ENCODE measurements at regions not wholly inside any gene's neighbourhood (a gene's known extent, or its start where the extent isn't known, plus 50 kb on each side); places are given as distances from the start of the nearest gene placed in this dataset.

DNA sequence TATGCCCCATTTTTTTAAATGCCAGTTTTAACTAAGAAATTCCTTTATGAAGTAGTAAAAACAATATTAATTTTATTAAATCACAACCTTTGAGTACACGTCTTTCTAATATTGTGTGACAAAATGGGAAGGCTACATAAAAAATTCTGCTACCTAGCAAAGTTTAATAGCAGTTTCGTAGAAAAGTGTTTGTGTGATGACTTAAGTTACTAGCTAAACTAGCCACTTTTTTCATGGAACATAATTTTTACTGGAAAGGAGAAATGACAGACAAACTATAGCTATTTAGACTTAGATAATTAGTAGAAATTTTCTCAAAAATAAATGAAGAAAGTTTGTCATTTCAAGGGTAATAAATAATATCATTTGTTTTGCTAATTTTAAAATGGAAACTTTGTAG is 153.1 kb downstream of the GPAM start:
- no peak for DNase-seq
- Histone ChIP-seq H3K27me3 (ENCODE audit: insufficient read depth in 3 of 3, low read length in 2 of 3) (no peaks in the 10 kb centered on the region), H3K4me3 (no peak overlapping the region), H3K9me3 (peaks cover 8% of the 10 kb centered on the region), H3K27ac (no peak overlapping the region), H3K4me1 (no peaks in the 10 kb centered on the region), H3K36me3 (ENCODE audit: insufficient read depth in 1 of 2, low read depth in 1 of 2) (no peaks in the 10 kb centered on the region)
- no peak for ATAC-seq
- TF ChIP-seq, protein P1, sequence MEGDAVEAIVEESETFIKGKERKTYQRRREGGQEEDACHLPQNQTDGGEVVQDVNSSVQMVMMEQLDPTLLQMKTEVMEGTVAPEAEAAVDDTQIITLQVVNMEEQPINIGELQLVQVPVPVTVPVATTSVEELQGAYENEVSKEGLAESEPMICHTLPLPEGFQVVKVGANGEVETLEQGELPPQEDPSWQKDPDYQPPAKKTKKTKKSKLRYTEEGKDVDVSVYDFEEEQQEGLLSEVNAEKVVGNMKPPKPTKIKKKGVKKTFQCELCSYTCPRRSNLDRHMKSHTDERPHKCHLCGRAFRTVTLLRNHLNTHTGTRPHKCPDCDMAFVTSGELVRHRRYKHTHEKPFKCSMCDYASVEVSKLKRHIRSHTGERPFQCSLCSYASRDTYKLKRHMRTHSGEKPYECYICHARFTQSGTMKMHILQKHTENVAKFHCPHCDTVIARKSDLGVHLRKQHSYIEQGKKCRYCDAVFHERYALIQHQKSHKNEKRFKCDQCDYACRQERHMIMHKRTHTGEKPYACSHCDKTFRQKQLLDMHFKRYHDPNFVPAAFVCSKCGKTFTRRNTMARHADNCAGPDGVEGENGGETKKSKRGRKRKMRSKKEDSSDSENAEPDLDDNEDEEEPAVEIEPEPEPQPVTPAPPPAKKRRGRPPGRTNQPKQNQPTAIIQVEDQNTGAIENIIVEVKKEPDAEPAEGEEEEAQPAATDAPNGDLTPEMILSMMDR (IDR thresholded peaks at IDR 0.05), result no peak
- intact Hi-C loops (cut with DNase I), result no loop called here
- WGBS, 3 donors, result 61 to 73% (median 69%) methylated on average over 2 of the region's 2 CpGs

DNA sequence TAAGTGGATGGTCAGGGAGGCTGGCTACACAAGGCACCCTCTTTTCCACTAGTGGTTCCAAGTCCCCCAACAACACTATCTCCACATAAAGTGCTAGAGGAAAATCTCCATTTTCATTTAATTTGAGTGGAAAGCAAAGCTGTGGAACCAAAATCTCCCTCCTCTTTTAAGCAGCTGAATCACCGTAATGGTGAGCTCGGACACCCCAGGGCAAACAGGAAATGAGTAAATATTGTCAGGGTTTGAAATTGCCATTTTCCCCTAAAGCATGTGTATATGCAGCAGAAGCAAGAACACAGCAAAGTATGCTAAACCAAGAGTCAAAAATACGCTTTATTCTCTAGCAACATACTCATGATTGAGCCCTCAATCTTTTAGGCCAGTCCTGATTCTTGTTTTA is 143.7 kb downstream of the GPAM start:
- no peaks in the 10 kb centered on the region for H3K9me3 ChIP-seq
- H3K36me3 ChIP-seq (ENCODE audit: insufficient read depth in 1 of 2, low read depth in 1 of 2), result no peaks in the 10 kb centered on the region
- no peaks in the 10 kb centered on the region for H3K4me1 ChIP-seq
- ATAC-seq (no peak), DNase-seq (no peak)
- intact Hi-C loops (cut with DNase I), result no loop called here
- TF ChIP-seq, protein P1 (IDR thresholded peaks at IDR 0.05), result no peak
- no peak overlapping the region for H3K4me3 ChIP-seq
- no peak overlapping the region for H3K27ac ChIP-seq
- WGBS, 3 donors, result 76 to 92% (median 76%) methylated on average over 3 of the region's 3 CpGs
- H3K27me3 ChIP-seq (ENCODE audit: insufficient read depth in 3 of 3, low read length in 2 of 3), result peaks cover 0 to 2% (median 0%) of the 10 kb centered on the region in 3 donors

DNA sequence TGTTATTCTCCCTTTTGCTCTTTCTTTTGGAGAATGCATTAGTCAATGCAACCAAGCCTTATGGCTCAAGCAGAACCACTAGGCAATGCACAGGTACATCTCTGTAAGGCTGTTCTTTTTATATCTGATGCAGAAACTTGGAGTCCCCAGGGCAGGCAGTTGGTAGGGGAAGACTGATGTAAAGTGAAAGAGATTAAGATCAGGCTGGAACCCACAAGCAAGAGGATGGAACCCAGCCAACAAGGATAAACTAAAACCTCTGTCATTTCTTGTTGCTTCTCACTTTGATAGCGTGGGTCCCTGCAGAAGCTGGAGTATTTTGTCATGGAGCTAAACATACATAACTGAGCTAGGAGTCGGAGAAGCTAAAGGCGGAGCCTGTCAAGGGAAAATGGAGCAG is 142.9 kb downstream of the GPAM start:
- ATAC-seq (no peak), DNase-seq (no peak)
- 75 to 94% (median 79%) methylated on average over 3 of the region's 3 CpGs for WGBS, 3 donors
- Histone ChIP-seq H3K27me3 (ENCODE audit: insufficient read depth in 3 of 3, low read length in 2 of 3) (peaks cover 0 to 2% (median 0%) of the 10 kb centered on the region in 3 donors), H3K36me3 (ENCODE audit: insufficient read depth in 1 of 2, low read depth in 1 of 2) (no peaks in the 10 kb centered on the region), H3K9me3 (no peaks in the 10 kb centered on the region), H3K4me1 (no peaks in the 10 kb centered on the region), H3K4me3 (no peak overlapping the region), H3K27ac (no peak overlapping the region)
- TF ChIP-seq, protein P1 (IDR thresholded peaks at IDR 0.05), result no peak
- intact Hi-C loops (cut with DNase I), result no loop called here

DNA sequence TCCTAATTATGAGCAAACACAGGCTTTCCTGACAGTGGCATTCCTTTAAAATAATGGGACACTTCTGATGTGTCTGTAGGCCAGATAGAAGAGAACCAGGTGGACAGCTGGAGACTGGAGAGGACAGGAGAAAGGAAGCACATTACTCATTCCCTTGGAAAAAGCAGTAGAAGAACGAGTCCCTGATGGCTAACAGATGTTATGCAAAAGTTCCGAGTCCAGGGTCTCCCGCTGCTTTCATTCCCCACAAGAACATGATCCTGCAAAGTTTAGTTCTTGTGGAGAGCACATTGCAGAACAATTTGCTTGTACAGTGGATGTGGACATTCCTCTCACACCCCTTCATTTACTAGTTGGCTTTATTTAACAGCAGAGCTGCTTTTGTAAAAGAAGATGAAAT is 137.6 kb downstream of the GPAM start:
- TF ChIP-seq, protein P1 (IDR thresholded peaks at IDR 0.05), result no peak
- no peak for DNase-seq
- intact Hi-C loops (cut with DNase I), result no loop called here
- ATAC-seq, result no peak
- Histone ChIP-seq H3K9me3 (no peaks in the 10 kb centered on the region), H3K4me1 (no peaks in the 10 kb centered on the region), H3K4me3 (no peak overlapping the region), H3K27ac (no peak overlapping the region), H3K27me3 (ENCODE audit: insufficient read depth in 3 of 3, low read length in 2 of 3) (no peaks in the 10 kb centered on the region), H3K36me3 (ENCODE audit: insufficient read depth in 1 of 2, low read depth in 1 of 2) (no peaks in the 10 kb centered on the region)
- 31 to 43% (median 31%) methylated on average over 3 of the region's 3 CpGs for WGBS, 3 donors

DNA sequence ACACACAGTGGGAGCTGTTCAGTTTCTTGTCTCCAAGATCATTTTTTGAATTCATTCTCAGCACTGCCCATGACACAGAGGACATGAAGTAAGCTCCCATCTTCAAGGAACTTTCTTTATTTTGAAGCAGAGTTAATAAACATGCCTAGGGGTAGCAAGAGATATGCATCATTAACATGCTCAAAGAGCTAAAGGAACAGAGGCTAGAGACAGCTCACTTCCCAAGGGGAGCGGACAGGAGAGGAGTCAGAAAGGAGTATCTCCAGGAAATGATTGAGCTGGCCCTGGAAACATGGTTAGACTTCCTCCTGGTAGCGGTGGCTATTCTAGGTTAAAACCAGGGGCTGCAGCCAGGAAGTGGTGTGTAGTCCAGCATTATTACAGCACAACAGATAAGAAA is 135.9 kb downstream of the GPAM start:
- TF ChIP-seq, protein P1 (IDR thresholded peaks at IDR 0.05), result no peak
- H3K9me3 ChIP-seq, result no peaks in the 10 kb centered on the region
- intact Hi-C loops (cut with DNase I), result no loop called here
- H3K4me1 ChIP-seq, result no peaks in the 10 kb centered on the region
- ATAC-seq, result no peak
- no peaks in the 10 kb centered on the region for H3K36me3 ChIP-seq (ENCODE audit: insufficient read depth in 1 of 2, low read depth in 1 of 2)
- WGBS, 3 donors, result 41 to 44% (median 42%) methylated on average over 1 to 2 of the region's 2 CpGs
- no peak overlapping the region for H3K27ac ChIP-seq
- no peak overlapping the region for H3K4me3 ChIP-seq
- DNase-seq, result no peak
- no peaks in the 10 kb centered on the region for H3K27me3 ChIP-seq (ENCODE audit: insufficient read depth in 3 of 3, low read length in 2 of 3)
